Lower leg skin (tissue), 3 donors: ENCODE measurements at regions not wholly inside any gene's neighbourhood (a gene's known extent, or its start where the extent isn't known, plus 50 kb on each side); places are given as distances from the start of the nearest gene placed in this dataset.

Experiments used
- POLR2A ChIP-seq, 2 donors: fragments of 450-650 bp; IDR thresholded peaks; one replicate each; pipeline ENCODE4 v1.6.1; 2016 to 2017; ENCODE audit warnings: antibody characterized with exemption in 2 of 2, mild to moderate bottlenecking in 1 of 2, moderate library complexity in 1 of 2
- TF ChIP-seq, protein P1 (sequence below), 3 donors: fragments of 450-650 bp; IDR thresholded peaks; one replicate each; pipeline ENCODE4 v1.5.1; 2016; ENCODE audit warnings: antibody characterized with exemption in 3 of 3, mild to moderate bottlenecking in 3 of 3, moderate library complexity in 2 of 3

DNA sequence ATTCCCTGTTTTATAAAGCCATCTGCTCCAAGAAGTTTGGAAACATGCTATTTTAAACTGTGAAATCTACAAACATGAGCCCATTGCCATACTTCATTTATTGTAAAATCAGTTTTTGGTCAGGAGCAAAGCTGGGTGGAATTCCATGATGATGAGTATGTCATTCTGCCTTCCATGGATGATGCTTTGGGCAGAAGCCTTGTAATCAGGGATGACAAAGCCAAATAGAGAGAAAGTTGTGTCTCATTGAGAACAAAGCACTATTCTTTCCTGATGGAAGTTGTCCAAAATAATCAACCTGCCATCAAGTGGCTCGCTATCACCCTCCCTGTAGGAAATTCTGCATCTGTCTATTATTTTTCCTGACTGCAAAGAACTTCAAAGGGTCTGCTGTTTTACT, 313.0 kb upstream of the DEFB112 start:
- TF ChIP-seq, protein P1, sequence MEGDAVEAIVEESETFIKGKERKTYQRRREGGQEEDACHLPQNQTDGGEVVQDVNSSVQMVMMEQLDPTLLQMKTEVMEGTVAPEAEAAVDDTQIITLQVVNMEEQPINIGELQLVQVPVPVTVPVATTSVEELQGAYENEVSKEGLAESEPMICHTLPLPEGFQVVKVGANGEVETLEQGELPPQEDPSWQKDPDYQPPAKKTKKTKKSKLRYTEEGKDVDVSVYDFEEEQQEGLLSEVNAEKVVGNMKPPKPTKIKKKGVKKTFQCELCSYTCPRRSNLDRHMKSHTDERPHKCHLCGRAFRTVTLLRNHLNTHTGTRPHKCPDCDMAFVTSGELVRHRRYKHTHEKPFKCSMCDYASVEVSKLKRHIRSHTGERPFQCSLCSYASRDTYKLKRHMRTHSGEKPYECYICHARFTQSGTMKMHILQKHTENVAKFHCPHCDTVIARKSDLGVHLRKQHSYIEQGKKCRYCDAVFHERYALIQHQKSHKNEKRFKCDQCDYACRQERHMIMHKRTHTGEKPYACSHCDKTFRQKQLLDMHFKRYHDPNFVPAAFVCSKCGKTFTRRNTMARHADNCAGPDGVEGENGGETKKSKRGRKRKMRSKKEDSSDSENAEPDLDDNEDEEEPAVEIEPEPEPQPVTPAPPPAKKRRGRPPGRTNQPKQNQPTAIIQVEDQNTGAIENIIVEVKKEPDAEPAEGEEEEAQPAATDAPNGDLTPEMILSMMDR (IDR thresholded peaks at IDR 0.05), result no peak
- no peak for TF ChIP-seq POLR2A (IDR thresholded peaks at IDR 0.05)
